ENCODE measurements at regions not wholly inside any gene's neighbourhood (a gene's known extent, or its start where the extent isn't known, plus 50 kb on each side); places are given as distances from the start of the nearest gene placed in this dataset.
"Not testable (repeated sequence)": the region's sequence is repeated elsewhere in the genome, so short reads cannot be mapped to it uniquely, and the experiment has no call there.

DNA sequence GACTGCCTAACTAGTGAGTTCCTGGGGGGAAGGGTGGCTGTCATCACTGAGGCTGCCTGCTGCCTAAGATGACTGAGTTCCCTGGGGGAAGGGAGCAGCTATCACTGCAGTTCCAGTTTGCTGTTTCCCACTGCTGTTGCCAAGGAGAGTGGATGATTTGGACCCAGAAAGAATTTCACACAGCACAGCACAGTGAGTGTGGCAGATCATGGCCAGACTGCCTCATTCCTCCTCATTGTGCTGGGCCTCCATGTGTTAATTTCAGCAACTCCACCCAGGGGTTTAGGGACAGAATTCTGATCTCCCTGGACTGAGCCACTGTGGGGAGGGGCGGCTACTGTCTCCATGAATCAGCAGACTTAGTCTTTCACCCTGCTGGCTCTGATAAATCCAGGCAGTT lies 125.0 kb downstream of the TEX13C start:
- TF ChIP-seq, protein P1, sequence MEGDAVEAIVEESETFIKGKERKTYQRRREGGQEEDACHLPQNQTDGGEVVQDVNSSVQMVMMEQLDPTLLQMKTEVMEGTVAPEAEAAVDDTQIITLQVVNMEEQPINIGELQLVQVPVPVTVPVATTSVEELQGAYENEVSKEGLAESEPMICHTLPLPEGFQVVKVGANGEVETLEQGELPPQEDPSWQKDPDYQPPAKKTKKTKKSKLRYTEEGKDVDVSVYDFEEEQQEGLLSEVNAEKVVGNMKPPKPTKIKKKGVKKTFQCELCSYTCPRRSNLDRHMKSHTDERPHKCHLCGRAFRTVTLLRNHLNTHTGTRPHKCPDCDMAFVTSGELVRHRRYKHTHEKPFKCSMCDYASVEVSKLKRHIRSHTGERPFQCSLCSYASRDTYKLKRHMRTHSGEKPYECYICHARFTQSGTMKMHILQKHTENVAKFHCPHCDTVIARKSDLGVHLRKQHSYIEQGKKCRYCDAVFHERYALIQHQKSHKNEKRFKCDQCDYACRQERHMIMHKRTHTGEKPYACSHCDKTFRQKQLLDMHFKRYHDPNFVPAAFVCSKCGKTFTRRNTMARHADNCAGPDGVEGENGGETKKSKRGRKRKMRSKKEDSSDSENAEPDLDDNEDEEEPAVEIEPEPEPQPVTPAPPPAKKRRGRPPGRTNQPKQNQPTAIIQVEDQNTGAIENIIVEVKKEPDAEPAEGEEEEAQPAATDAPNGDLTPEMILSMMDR (IDR thresholded peaks at IDR 0.05; ENCODE audit: unreplicated experiment in 3 of 3), result no peak
- Mint-ChIP-seq H3K36me3 (ENCODE audit: low read depth) (no peaks in the 10 kb centered on the region), H3K27me3 (ENCODE audit: low read depth) (no peaks in the 10 kb centered on the region), H3K27ac (no peak overlapping the region), H3K4me1 (no peaks in the 10 kb centered on the region), H3K4me3 (no peak overlapping the region), H3K9me3 (peaks cover 19% of the 10 kb centered on the region)

DNA sequence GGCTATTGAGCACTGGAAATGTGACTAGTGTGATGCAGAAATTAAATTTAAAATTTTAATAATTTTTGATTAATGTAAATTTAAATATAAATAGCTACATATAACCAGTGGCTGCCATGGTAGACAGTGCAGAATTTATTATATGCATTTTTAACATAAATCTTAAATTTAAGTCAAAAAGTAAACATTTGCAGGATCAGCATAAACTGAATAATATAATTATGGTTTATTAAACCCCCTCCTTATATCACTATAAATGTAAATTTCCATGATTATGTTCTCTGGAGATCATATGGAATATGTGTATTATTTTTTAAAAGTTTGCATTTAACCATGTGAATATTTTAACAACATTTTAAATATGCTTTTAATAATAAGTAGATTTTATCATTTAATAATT lies 155.8 kb downstream of the TEX13C start:
- Mint-ChIP-seq H3K27me3 (ENCODE audit: low read depth) (no peaks in the 10 kb centered on the region), H3K4me3 (no peak overlapping the region), H3K36me3 (ENCODE audit: low read depth) (no peaks in the 10 kb centered on the region), H3K9me3 (no peaks in the 10 kb centered on the region), H3K4me1 (no peaks in the 10 kb centered on the region), H3K27ac (no peak overlapping the region)
- TF ChIP-seq, protein P1 (IDR thresholded peaks at IDR 0.05; ENCODE audit: unreplicated experiment in 3 of 3), result no peak

DNA sequence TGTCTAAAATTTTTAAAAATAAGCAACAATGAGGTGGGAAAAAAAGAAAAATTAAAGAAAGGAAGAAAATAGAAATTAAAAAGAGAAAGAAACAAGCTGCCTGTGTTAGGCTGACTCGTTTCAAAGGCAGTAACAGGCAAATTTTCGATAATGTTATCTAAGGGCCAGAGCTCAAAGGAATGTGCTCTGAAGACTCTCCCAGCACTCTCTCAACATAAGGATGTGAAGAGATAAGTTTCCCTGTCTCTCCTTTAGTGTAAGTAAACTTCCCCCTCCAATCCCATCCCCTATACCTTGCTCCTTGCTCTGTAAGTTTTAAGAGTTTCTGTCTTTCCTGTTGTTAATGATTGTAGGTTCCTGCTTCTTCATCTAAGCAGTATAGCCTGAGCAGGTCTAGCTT lies 172.8 kb downstream of the TEX13C start:
- H3K4me1 Mint-ChIP-seq, result no peaks in the 10 kb centered on the region
- H3K4me3 Mint-ChIP-seq, result no peak overlapping the region
- no peaks in the 10 kb centered on the region for H3K9me3 Mint-ChIP-seq
- no peaks in the 10 kb centered on the region for H3K36me3 Mint-ChIP-seq (ENCODE audit: low read depth)
- H3K27me3 Mint-ChIP-seq (ENCODE audit: low read depth), result no peaks in the 10 kb centered on the region
- no peak overlapping the region for H3K27ac Mint-ChIP-seq
- TF ChIP-seq, protein P1 (IDR thresholded peaks at IDR 0.05; ENCODE audit: unreplicated experiment in 3 of 3), result no peak

DNA sequence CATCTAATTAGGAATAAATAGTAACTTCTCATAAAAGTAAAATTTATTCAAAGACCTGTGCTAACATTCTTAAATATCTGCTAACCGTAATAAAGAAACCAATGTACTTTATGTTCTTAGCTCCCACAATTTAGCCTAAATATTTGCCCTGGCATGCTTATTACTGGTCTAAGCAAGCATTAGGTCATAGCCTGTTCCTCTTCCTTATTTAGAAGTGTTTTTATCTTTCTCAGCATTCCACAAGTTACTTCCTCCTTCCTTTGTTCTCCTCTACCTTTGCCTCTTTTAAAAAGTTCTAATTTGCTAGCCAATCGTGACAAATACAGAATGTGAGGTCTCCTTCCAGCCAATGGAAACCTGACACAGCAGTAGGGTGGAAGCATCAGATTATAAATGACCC lies 173.3 kb downstream of the TEX13C start:
- H3K27me3 Mint-ChIP-seq (ENCODE audit: low read depth); H3K27ac Mint-ChIP-seq; H3K9me3 Mint-ChIP-seq; H3K4me1 Mint-ChIP-seq; H3K4me3 Mint-ChIP-seq; H3K36me3 Mint-ChIP-seq (ENCODE audit: low read depth): not testable (repeated sequence)

DNA sequence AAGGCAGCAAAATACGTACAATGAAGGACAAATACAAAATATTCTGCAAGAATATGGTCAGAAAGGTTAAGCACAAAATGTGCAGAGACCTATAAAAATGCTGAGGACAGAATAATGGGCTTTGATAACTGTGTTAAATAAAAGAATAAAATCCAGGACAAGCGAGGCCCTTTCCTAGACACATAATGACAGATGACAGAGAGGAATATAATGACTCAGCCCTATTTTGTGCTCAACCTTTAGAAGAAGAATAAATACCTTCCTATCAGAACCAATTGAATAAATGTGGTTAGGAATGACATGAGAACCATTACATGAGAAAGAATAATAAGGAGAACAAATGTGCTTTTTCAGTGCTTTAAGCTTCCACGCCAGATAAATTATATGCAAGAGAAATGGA lies 178.0 kb downstream of the TEX13C start:
- TF ChIP-seq, protein P1 (IDR thresholded peaks at IDR 0.05; ENCODE audit: unreplicated experiment in 3 of 3), result no peak
- Mint-ChIP-seq H3K27me3 (ENCODE audit: low read depth) (no peaks in the 10 kb centered on the region), H3K36me3 (ENCODE audit: low read depth) (no peaks in the 10 kb centered on the region), H3K9me3 (peaks cover 9% of the 10 kb centered on the region), H3K4me3 (no peak overlapping the region), H3K27ac (no peak overlapping the region), H3K4me1 (no peaks in the 10 kb centered on the region)

DNA sequence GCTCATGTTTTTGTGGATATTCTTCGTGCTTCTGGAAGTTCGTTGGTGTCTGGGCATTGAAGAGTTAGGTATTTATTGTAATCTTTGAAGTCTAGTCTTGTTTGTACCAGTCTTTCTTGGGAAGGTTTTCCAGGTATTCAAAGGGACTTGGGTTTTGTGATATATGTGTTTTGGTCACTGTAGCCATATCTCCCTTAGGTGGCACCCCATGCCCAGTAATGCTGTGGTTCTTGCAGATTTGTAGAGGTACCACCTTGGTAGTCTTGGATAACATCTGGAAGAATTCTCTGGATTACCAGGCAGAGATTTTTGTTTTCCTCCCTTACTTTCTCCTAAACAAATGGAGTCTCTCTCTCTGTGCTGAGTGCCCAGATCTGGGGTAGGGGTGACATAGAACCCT lies 184.1 kb downstream of the TEX13C start:
- no peak overlapping the region for H3K27ac Mint-ChIP-seq
- no peak overlapping the region for H3K4me3 Mint-ChIP-seq
- no peaks in the 10 kb centered on the region for H3K4me1 Mint-ChIP-seq
- H3K36me3 Mint-ChIP-seq (ENCODE audit: low read depth), result no peaks in the 10 kb centered on the region
- no peaks in the 10 kb centered on the region for H3K27me3 Mint-ChIP-seq (ENCODE audit: low read depth)
- peaks cover 16% of the 10 kb centered on the region for H3K9me3 Mint-ChIP-seq
- TF ChIP-seq, protein P1 (IDR thresholded peaks at IDR 0.05; ENCODE audit: unreplicated experiment in 3 of 3), result no peak

DNA sequence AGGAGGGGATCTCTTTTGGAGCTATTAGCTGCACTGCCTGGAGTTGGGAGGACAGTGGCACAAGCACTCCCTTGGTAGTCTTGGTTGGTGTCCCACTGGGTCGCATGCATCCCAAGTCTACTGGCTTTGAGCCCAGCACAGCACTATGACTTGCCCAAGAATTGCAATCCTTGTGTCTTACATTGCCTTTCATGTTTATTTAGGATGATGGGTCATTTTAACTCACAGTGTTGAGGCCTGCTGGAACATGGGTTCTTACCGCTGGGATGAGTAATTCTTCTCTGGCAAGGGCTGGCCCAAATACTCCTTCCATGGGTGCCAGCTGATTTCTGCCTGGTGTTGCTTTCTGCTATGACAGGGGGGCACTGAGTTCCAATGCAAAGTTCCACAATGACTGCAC lies 185.5 kb downstream of the TEX13C start:
- Mint-ChIP-seq H3K4me3 (no peak overlapping the region), H3K36me3 (ENCODE audit: low read depth) (no peaks in the 10 kb centered on the region), H3K27me3 (ENCODE audit: low read depth) (no peaks in the 10 kb centered on the region), H3K4me1 (no peaks in the 10 kb centered on the region), H3K27ac (no peak overlapping the region), H3K9me3 (peaks cover 20% of the 10 kb centered on the region)
- TF ChIP-seq, protein P1 (IDR thresholded peaks at IDR 0.05; ENCODE audit: unreplicated experiment in 3 of 3), result no peak
